Neuron (in vitro differentiated cells): ENCODE measurements at regions not wholly inside any gene's neighbourhood (a gene's known extent, or its start where the extent isn't known, plus 50 kb on each side); places are given as distances from the start of the nearest gene placed in this dataset.
A peak's percentile ranks its signal among the peaks of the same experiment; 100 is the strongest.
"Not testable (repeated sequence)": the region's sequence is repeated elsewhere in the genome, so short reads cannot be mapped to it uniquely, and the experiment has no call there.

Source experiments
- H2AFZ ChIP-seq: one replicate; pipeline ENCODE4 v1.6.1; 2013; ENCODE audit warnings: low read depth, mild to moderate bottlenecking, inconsistent platforms, low read length, moderate library complexity
- H3K27me3 ChIP-seq: one replicate; pipeline ENCODE4 v1.6.1; 2013; ENCODE audit warnings: low read length; ENCODE audit not compliant: insufficient read depth
- H3K36me3 ChIP-seq: one replicate; pipeline ENCODE4 v1.6.1; 2013; ENCODE audit warnings: low read length; ENCODE audit not compliant: insufficient read depth
- H3K4me1 ChIP-seq: one replicate; pipeline ENCODE4 v1.6.1; 2013; ENCODE audit warnings: low read length; ENCODE audit not compliant: insufficient read depth
- H3K4me3 ChIP-seq: 2 replicates; pipeline ENCODE4 v1.5.1; 2013; ENCODE audit warnings: mild to moderate bottlenecking, low read length, moderate library complexity
- H3K9me3 ChIP-seq: one replicate; pipeline ENCODE4 v1.6.1; 2013; ENCODE audit warnings: low read length

- Histone ChIP-seq H2AFZ (no peak overlapping the region), H3K36me3 (no peaks in the 10 kb centered on the region), H3K4me1 (peaks cover 17% of the 10 kb centered on the region), H3K4me3 (no peak overlapping the region), H3K27me3 (no peaks in the 10 kb centered on the region), H3K9me3 (no peaks in the 10 kb centered on the region)
These were observed 146.2 kb upstream of the DPH6 start for GRCh38 chr15:35691891-35692867.

GRCh38 chr15:35693286-35693685 lies 147.3 kb upstream of the DPH6 start:
- Histone ChIP-seq H3K4me3 (no peak overlapping the region), H3K36me3 (no peaks in the 10 kb centered on the region), H2AFZ (no peak overlapping the region), H3K27me3 (no peaks in the 10 kb centered on the region), H3K9me3 (no peaks in the 10 kb centered on the region), H3K4me1 (peaks cover 18% of the 10 kb centered on the region)

- Histone ChIP-seq H3K27me3 (no peaks in the 10 kb centered on the region), H3K4me3 (no peak overlapping the region), H3K4me1 (peaks cover 24% of the 10 kb centered on the region), H3K9me3 (no peaks in the 10 kb centered on the region), H3K36me3 (no peaks in the 10 kb centered on the region), H2AFZ (no peak overlapping the region)
These were observed 147.9 kb upstream of the DPH6 start for GRCh38 chr15:35693886-35694285.

GRCh38 chr15:35695003-35695402 lies 149.0 kb upstream of the DPH6 start:
- H3K4me3 ChIP-seq, result no peak overlapping the region
- H3K27me3 ChIP-seq, result no peaks in the 10 kb centered on the region
- H3K4me1 ChIP-seq, result peaks cover 35% of the 10 kb centered on the region
- H3K36me3 ChIP-seq, result no peaks in the 10 kb centered on the region
- H2AFZ ChIP-seq, result no peak overlapping the region
- H3K9me3 ChIP-seq, result no peaks in the 10 kb centered on the region

- Histone ChIP-seq H3K36me3 (no peaks in the 10 kb centered on the region), H2AFZ (no peak overlapping the region), H3K4me1 (peaks cover 32% of the 10 kb centered on the region), H3K4me3 (no peak overlapping the region), H3K9me3 (no peaks in the 10 kb centered on the region), H3K27me3 (no peaks in the 10 kb centered on the region)
These were observed 150.8 kb upstream of the DPH6 start for GRCh38 chr15:35696767-35697231.

- H2AFZ ChIP-seq, result no peak overlapping the region
- no peak overlapping the region for H3K4me3 ChIP-seq
- no peaks in the 10 kb centered on the region for H3K9me3 ChIP-seq
- H3K4me1 ChIP-seq, result peaks cover 32% of the 10 kb centered on the region
- H3K27me3 ChIP-seq, result no peaks in the 10 kb centered on the region
- no peaks in the 10 kb centered on the region for H3K36me3 ChIP-seq
These were observed 151.8 kb upstream of the DPH6 start for GRCh38 chr15:35697549-35698299.

GRCh38 chr15:35698331-35698730 lies 152.4 kb upstream of the DPH6 start:
- no peak overlapping the region for H2AFZ ChIP-seq
- H3K36me3 ChIP-seq, result no peaks in the 10 kb centered on the region
- H3K4me1 ChIP-seq, result peaks cover 30% of the 10 kb centered on the region
- no peaks in the 10 kb centered on the region for H3K9me3 ChIP-seq
- no peaks in the 10 kb centered on the region for H3K27me3 ChIP-seq
- H3K4me3 ChIP-seq, result no peak overlapping the region

- Histone ChIP-seq H3K4me3 (no peak overlapping the region), H3K36me3 (no peaks in the 10 kb centered on the region), H3K4me1 (peaks cover 23% of the 10 kb centered on the region), H3K9me3 (no peaks in the 10 kb centered on the region), H3K27me3 (no peaks in the 10 kb centered on the region), H2AFZ (peak overlapping the region; percentile 31)
These were observed 153.1 kb upstream of the DPH6 start for GRCh38 chr15:35698966-35699575.

- not testable (repeated sequence) for H3K9me3 ChIP-seq, H3K36me3 ChIP-seq, H3K4me3 ChIP-seq, H3K27me3 ChIP-seq
- H2AFZ ChIP-seq, result peak overlapping the region; percentile 15
- peaks cover 29% of the 10 kb centered on the region for H3K4me1 ChIP-seq
These were observed 154.2 kb upstream of the DPH6 start for GRCh38 chr15:35700091-35700593.

- H3K4me1 ChIP-seq, result peaks cover 40% of the 10 kb centered on the region
- H3K4me3 ChIP-seq, result no peak overlapping the region
- H3K27me3 ChIP-seq, result no peaks in the 10 kb centered on the region
- H2AFZ ChIP-seq, result no peak overlapping the region
- no peaks in the 10 kb centered on the region for H3K36me3 ChIP-seq
- H3K9me3 ChIP-seq, result no peaks in the 10 kb centered on the region
These were observed 155.6 kb upstream of the DPH6 start for GRCh38 chr15:35701402-35702046.

- H3K4me1 ChIP-seq, result peaks cover 40% of the 10 kb centered on the region
- no peaks in the 10 kb centered on the region for H3K27me3 ChIP-seq
- no peaks in the 10 kb centered on the region for H3K36me3 ChIP-seq
- H3K4me3 ChIP-seq, result no peak overlapping the region
- H2AFZ ChIP-seq, result no peak overlapping the region
- H3K9me3 ChIP-seq, result no peaks in the 10 kb centered on the region
These were observed 157.1 kb upstream of the DPH6 start for GRCh38 chr15:35702946-35703495.
